ENCODE measurements at regions not wholly inside any gene's neighbourhood (a gene's known extent, or its start where the extent isn't known, plus 50 kb on each side); places are given as distances from the start of the nearest gene placed in this dataset.
A peak's percentile ranks its signal among the peaks of the same experiment; 100 is the strongest.

DNA sequence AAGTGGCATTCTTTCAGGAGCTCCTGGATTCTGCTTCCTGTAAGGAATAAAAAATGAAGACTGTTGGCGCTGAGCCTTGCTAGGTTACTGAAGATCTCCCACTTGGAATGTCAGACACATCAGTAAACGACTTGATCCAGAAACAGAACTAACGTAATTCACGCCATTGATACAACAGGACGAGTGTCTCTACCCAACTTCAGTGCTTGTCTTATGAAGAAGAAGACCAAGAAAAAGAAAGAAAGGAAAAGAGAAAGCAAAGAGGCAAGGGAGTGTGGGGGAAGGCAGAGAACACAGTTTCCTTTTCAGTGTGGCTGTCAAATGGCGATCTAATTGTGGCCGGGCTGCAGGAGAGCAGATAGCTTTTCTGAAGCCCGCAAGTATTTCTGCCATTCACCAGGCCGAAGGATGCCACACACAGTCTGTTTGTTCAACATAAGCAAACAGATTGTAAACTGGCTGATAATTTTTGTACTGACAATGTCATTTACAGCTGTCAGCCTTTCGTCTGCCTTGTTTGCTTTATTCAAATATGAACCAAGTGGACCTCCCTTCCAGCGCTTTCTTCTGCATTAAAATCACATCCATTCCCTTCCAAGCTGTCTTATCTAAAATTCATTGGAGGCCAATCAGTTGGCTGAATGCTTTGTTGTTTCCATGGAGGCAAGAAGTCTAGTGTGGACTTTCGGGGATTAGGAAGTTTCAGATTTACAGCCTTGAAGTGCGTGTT lies 180.6 kb downstream of the FOXA2 start (continued):
- TF ChIP-seq, protein P1, sequence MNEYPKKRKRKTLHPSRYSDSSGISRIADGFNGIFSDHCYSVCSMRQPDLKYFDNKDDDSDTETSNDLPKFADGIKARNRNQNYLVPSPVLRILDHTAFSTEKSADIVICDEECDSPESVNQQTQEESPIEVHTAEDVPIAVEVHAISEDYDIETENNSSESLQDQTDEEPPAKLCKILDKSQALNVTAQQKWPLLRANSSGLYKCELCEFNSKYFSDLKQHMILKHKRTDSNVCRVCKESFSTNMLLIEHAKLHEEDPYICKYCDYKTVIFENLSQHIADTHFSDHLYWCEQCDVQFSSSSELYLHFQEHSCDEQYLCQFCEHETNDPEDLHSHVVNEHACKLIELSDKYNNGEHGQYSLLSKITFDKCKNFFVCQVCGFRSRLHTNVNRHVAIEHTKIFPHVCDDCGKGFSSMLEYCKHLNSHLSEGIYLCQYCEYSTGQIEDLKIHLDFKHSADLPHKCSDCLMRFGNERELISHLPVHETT (CRISPR knock-in tag; conservative IDR thresholded peaks at IDR 0.05 in 1 of 2, IDR thresholded peaks at IDR 0.05 in 1 of 2) = 0 out of 4 replicates have a peak, but pooled peaks of 1 of the 2 experiments have one; percentile 37
- 0 out of 2 replicates have a peak, but pooled peaks have one; percentile 15 for TF ChIP-seq EP300 (IDR thresholded peaks at IDR 0.05; ENCODE audit: low read length)
- no peak for TF ChIP-seq HCFC1 (IDR thresholded peaks at IDR 0.05; ENCODE audit: low read depth, low read length)
- no peak for TF ChIP-seq MTA2 (IDR thresholded peaks at IDR 0.05; ENCODE audit: low read depth)
- TF ChIP-seq ZNF175 (CRISPR knock-in tag; IDR thresholded peaks at IDR 0.05; ENCODE audit: low read depth) = no peak
- no peak for TF ChIP-seq HMG20A (CRISPR knock-in tag; conservative IDR thresholded peaks at IDR 0.05)
- 0 out of 2 replicates have a peak, but pooled peaks have one; percentile 7 for TF ChIP-seq SMARCA4 (IDR thresholded peaks at IDR 0.05)
- TF ChIP-seq, protein P2, sequence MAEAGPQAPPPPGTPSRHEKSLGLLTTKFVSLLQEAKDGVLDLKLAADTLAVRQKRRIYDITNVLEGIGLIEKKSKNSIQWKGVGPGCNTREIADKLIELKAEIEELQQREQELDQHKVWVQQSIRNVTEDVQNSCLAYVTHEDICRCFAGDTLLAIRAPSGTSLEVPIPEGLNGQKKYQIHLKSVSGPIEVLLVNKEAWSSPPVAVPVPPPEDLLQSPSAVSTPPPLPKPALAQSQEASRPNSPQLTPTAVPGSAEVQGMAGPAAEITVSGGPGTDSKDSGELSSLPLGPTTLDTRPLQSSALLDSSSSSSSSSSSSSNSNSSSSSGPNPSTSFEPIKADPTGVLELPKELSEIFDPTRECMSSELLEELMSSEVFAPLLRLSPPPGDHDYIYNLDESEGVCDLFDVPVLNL (CRISPR knock-in tag; IDR thresholded peaks at IDR 0.05; ENCODE audit: low read depth) = no peak
- peak; percentile 67; the same call in 1 of the 2 replicates for TF ChIP-seq NFRKB (IDR thresholded peaks at IDR 0.05; ENCODE audit: low read depth)
- no peak for TF ChIP-seq CHCHD3 (CRISPR knock-in tag; IDR thresholded peaks at IDR 0.05)
- TF ChIP-seq ARID1B (IDR thresholded peaks at IDR 0.05) = peak; percentile 53
- TF ChIP-seq LEF1 (IDR thresholded peaks at IDR 0.05) = 0 out of 2 replicates have a peak, but pooled peaks have one; percentile 36
- TF ChIP-seq POLR2G (IDR thresholded peaks at IDR 0.05; ENCODE audit: low read depth, low read length) = no peak
- peak in 1 of 2 experiments; percentile 41; a peak in 2 of 4 replicates for TF ChIP-seq RCOR1 (IDR thresholded peaks at IDR 0.05; ENCODE audit: borderline replicate concordance in 1 of 2, low read depth in 2 of 2, low read length in 2 of 2)
- no peak for TF ChIP-seq HLTF (IDR thresholded peaks at IDR 0.05)
- TF ChIP-seq, protein P3, sequence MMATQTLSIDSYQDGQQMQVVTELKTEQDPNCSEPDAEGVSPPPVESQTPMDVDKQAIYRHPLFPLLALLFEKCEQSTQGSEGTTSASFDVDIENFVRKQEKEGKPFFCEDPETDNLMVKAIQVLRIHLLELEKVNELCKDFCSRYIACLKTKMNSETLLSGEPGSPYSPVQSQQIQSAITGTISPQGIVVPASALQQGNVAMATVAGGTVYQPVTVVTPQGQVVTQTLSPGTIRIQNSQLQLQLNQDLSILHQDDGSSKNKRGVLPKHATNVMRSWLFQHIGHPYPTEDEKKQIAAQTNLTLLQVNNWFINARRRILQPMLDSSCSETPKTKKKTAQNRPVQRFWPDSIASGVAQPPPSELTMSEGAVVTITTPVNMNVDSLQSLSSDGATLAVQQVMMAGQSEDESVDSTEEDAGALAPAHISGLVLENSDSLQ (IDR thresholded peaks at IDR 0.05) = peak; percentile 65
- no peak for TF ChIP-seq NFE2 (IDR thresholded peaks at IDR 0.05; ENCODE audit: low read depth)

All from K562 (cell line).